PFSK-1 (cell line): ENCODE measurements at regions not wholly inside any gene's neighbourhood (a gene's known extent, or its start where the extent isn't known, plus 50 kb on each side); places are given as distances from the start of the nearest gene placed in this dataset.
A peak's percentile ranks its signal among the peaks of the same experiment; 100 is the strongest.

Source experiments
- FOXP2 ChIP-seq: optimal IDR thresholded peaks from 2 replicates; pipeline ENCODE3; 2011; ENCODE audit warnings: borderline replicate concordance, control low read depth, inconsistent platforms; ENCODE audit not compliant: insufficient read depth; ENCODE audit errors: extremely low read length, extremely low read depth
- POLR2AphosphoS5 ChIP-seq: IDR thresholded peaks from 2 replicates; pipeline ENCODE4 v1.6.1; 2012; ENCODE audit warnings: low read depth, mild to moderate bottlenecking, control low read depth, low read length, moderate library complexity
- SIN3A ChIP-seq: IDR thresholded peaks from 2 replicates; pipeline ENCODE4 v1.6.1; 2012; ENCODE audit warnings: mild to moderate bottlenecking, low read length, moderate library complexity, borderline replicate concordance; ENCODE audit not compliant: insufficient read depth
- TF ChIP-seq, protein P1 (sequence below), 2 experiments: IDR thresholded peaks; 2 replicates each; pipeline versions ENCODE4 v1.6.1 to v1.8.0; 2011 to 2012; ENCODE audit warnings: low read depth in 2 of 2, low read length in 2 of 2, control low read depth in 1 of 2, inconsistent platforms in 1 of 2, mild to moderate bottlenecking in 1 of 2, moderate library complexity in 1 of 2; ENCODE audit not compliant: insufficient read depth in 1 of 2

GRCh38 chr2:176638167-176639015 lies 369.1 kb downstream of the MTX2 start:
- TF ChIP-seq POLR2AphosphoS5 (no peak), FOXP2 (peak; percentile 19), SIN3A (no peak)
- TF ChIP-seq, protein P1, sequence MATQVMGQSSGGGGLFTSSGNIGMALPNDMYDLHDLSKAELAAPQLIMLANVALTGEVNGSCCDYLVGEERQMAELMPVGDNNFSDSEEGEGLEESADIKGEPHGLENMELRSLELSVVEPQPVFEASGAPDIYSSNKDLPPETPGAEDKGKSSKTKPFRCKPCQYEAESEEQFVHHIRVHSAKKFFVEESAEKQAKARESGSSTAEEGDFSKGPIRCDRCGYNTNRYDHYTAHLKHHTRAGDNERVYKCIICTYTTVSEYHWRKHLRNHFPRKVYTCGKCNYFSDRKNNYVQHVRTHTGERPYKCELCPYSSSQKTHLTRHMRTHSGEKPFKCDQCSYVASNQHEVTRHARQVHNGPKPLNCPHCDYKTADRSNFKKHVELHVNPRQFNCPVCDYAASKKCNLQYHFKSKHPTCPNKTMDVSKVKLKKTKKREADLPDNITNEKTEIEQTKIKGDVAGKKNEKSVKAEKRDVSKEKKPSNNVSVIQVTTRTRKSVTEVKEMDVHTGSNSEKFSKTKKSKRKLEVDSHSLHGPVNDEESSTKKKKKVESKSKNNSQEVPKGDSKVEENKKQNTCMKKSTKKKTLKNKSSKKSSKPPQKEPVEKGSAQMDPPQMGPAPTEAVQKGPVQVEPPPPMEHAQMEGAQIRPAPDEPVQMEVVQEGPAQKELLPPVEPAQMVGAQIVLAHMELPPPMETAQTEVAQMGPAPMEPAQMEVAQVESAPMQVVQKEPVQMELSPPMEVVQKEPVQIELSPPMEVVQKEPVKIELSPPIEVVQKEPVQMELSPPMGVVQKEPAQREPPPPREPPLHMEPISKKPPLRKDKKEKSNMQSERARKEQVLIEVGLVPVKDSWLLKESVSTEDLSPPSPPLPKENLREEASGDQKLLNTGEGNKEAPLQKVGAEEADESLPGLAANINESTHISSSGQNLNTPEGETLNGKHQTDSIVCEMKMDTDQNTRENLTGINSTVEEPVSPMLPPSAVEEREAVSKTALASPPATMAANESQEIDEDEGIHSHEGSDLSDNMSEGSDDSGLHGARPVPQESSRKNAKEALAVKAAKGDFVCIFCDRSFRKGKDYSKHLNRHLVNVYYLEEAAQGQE (IDR thresholded peaks at IDR 0.05; ENCODE audit: insufficient read depth in 1 of 2, low read depth in 2 of 2, low read length in 2 of 2): no peak
